ENCODE measurements at regions not wholly inside any gene's neighbourhood (a gene's known extent, or its start where the extent isn't known, plus 50 kb on each side); places are given as distances from the start of the nearest gene placed in this dataset.
"Not testable (repeated sequence)": the region's sequence is repeated elsewhere in the genome, so short reads cannot be mapped to it uniquely, and the experiment has no call there.

DNA sequence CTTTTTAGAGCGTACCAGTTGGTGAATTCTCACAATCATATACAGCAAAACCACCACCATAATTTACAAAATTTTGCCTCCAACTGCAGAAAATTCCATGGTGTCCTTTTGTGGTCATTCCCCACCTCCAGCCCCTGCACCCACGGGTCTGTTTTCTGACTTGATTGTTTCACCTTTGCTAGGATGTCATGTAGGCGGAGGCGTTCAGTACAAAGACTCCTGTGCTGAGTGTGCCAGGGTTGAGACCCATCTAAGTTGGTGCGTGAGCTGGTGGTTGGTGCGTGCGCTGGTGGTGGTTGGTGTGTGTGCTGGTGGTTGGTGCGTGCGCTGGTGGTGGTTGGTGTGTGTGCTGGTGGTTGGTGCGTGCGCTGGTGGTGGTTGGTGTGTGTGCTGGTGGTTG is 162.0 kb upstream of the GSE1 start:
- TF ChIP-seq, protein P1, sequence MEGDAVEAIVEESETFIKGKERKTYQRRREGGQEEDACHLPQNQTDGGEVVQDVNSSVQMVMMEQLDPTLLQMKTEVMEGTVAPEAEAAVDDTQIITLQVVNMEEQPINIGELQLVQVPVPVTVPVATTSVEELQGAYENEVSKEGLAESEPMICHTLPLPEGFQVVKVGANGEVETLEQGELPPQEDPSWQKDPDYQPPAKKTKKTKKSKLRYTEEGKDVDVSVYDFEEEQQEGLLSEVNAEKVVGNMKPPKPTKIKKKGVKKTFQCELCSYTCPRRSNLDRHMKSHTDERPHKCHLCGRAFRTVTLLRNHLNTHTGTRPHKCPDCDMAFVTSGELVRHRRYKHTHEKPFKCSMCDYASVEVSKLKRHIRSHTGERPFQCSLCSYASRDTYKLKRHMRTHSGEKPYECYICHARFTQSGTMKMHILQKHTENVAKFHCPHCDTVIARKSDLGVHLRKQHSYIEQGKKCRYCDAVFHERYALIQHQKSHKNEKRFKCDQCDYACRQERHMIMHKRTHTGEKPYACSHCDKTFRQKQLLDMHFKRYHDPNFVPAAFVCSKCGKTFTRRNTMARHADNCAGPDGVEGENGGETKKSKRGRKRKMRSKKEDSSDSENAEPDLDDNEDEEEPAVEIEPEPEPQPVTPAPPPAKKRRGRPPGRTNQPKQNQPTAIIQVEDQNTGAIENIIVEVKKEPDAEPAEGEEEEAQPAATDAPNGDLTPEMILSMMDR (conservative IDR thresholded peaks at IDR 0.05; ENCODE audit: low read length): not testable (repeated sequence)
- not testable (repeated sequence) for TF ChIP-seq EZH2phosphoT487 (IDR thresholded peaks at IDR 0.05; ENCODE audit: borderline replicate concordance)

All from Loucy (cell line).